Erythroblast (primary cell): ENCODE measurements at regions not wholly inside any gene's neighbourhood (a gene's known extent, or its start where the extent isn't known, plus 50 kb on each side); places are given as distances from the start of the nearest gene placed in this dataset.

ENCODE experiments used
- GATA1 ChIP-seq: IDR thresholded peaks from 2 replicates; pipeline ENCODE4 v1.6.1; 2011; ENCODE audit warnings: low read depth, mild to moderate bottlenecking, control low read depth, low read length, moderate library complexity
- POLR2A ChIP-seq: IDR thresholded peaks from 2 replicates; pipeline ENCODE4 v1.6.1; 2011; ENCODE audit warnings: mild to moderate bottlenecking, low read length

DNA sequence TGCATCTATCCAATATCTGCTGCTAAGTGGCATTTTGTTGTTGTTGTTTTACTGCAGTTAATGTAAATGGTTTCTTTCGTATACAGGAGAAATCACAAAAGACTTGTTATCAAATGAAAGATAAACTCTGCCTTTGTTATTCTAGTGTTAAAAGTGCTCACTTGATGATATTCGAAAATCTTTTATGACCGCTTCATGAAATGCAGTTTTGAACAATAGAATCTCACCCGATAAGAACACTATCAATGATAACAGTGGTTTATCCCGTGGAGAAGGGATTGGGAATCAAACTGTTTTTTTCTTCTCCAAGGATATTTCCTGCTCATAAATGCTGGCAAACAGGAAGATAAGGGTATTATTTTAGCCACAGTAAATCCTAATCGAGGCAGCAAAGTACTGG lies 1366.3 kb downstream of the OLFM4 start:
- TF ChIP-seq POLR2A (no peak), GATA1 (no peak)
